ENCODE measurements at regions not wholly inside any gene's neighbourhood (a gene's known extent, or its start where the extent isn't known, plus 50 kb on each side); places are given as distances from the start of the nearest gene placed in this dataset.
A peak's percentile ranks its signal among the peaks of the same experiment; 100 is the strongest.

GRCh38 chr12:107311682-107312081, 218.3 kb upstream of the CRY1 start:
- H3K4me3 ChIP-seq (ENCODE audit: low read depth, low read length), result no peak overlapping the region
- no peak for TF ChIP-seq CTCF (IDR thresholded peaks at IDR 0.05; ENCODE audit: insufficient read depth, low read length)
- no peak for DNase-seq (ENCODE audit: low read depth)

GRCh38 chr12:107317751-107318555, 224.6 kb upstream of the CRY1 start:
- peak; percentile 90 for DNase-seq (ENCODE audit: low read depth)

GRCh38 chr12:107318556-107318805, 225.1 kb upstream of the CRY1 start:
- no peak for DNase-seq (ENCODE audit: low read depth)
- H3K4me3 ChIP-seq (ENCODE audit: low read depth, low read length), result peak overlapping the region; percentile 69
- no peak for TF ChIP-seq CTCF (IDR thresholded peaks at IDR 0.05; ENCODE audit: insufficient read depth, low read length)

More at GRCh38 chr12:107317751-107318555, 224.6 kb upstream of the CRY1 start:
- peak overlapping the region; percentile 69 for H3K4me3 ChIP-seq (ENCODE audit: low read depth, low read length)
- TF ChIP-seq CTCF (IDR thresholded peaks at IDR 0.05; ENCODE audit: insufficient read depth, low read length), result peak; percentile 5

- no peak for TF ChIP-seq CTCF (IDR thresholded peaks at IDR 0.05; ENCODE audit: insufficient read depth, low read length)
- peak overlapping the region; percentile 69 for H3K4me3 ChIP-seq (ENCODE audit: low read depth, low read length)
- DNase-seq (ENCODE audit: low read depth), result peak; percentile 63
Measured at GRCh38 chr12:107318806-107319532, 225.6 kb upstream of the CRY1 start.

- no peak for DNase-seq (ENCODE audit: low read depth)
- H3K4me3 ChIP-seq (ENCODE audit: low read depth, low read length), result peak overlapping the region; percentile 69
- no peak for TF ChIP-seq CTCF (IDR thresholded peaks at IDR 0.05; ENCODE audit: insufficient read depth, low read length)
Measured at GRCh38 chr12:107319533-107320032, 226.2 kb upstream of the CRY1 start.

- peak overlapping the region; percentile 69 for H3K4me3 ChIP-seq (ENCODE audit: low read depth, low read length)
- TF ChIP-seq CTCF (IDR thresholded peaks at IDR 0.05; ENCODE audit: insufficient read depth, low read length), result no peak
- DNase-seq (ENCODE audit: low read depth), result peak; percentile 63
Measured at GRCh38 chr12:107320033-107320928, 226.9 kb upstream of the CRY1 start.
